Thyroid gland (tissue), 4 donors: ENCODE measurements at regions not wholly inside any gene's neighbourhood (a gene's known extent, or its start where the extent isn't known, plus 50 kb on each side); places are given as distances from the start of the nearest gene placed in this dataset.

Source experiments
- DNase-seq, 2 donors: peaks; one replicate each; pipeline ENCODE4 v3.0.0-alpha.2; 2019
- H3K27ac ChIP-seq, 3 donors: fragments of 200-600 bp; sonication (generic); 1 replicate in 2 of 3; 2 replicates in 1 of 3; pipeline ENCODE4 v1.5.1; 2016 to 2019; ENCODE audit warnings: mild to moderate bottlenecking in 1 of 3, moderate library complexity in 1 of 3
- H3K27me3 ChIP-seq: fragments of 200-600 bp; sonication (generic); one replicate; pipeline ENCODE4 v1.5.1; 2019
- H3K36me3 ChIP-seq, 2 donors: fragments of 200-600 bp; sonication (generic); one replicate each; pipeline ENCODE4 v1.5.1; 2016 to 2019
- H3K4me1 ChIP-seq, 2 donors: fragments of 200-600 bp; sonication (generic); one replicate each; pipeline ENCODE4 v1.5.1; 2017 to 2019
- H3K4me3 ChIP-seq, 3 donors: fragments of 200-600 bp; sonication (generic); replicated peaks in 1 of 3; 1 replicate in 2 of 3; 2 replicates in 1 of 3; pipeline ENCODE4 v1.5.1; 2016; ENCODE audit warnings: mild to moderate bottlenecking in 1 of 3
- H3K9me3 ChIP-seq: fragments of 200-600 bp; sonication (generic); one replicate; pipeline ENCODE4 v1.5.1; 2017
- POLR2A ChIP-seq, 2 donors: fragments of 450-650 bp; IDR thresholded peaks; one replicate each; pipeline ENCODE4 v1.6.1; 2017; ENCODE audit warnings: antibody characterized with exemption in 2 of 2, mild to moderate bottlenecking in 2 of 2, moderate library complexity in 1 of 2
- WGBS, 2 donors: methylation state at CpG; one replicate each; pipeline ENCODE4 v1.1.5; 2017; 5-methylcytosine and 5-hydroxymethylcytosine counted together
- intact Hi-C: fragments of 100-400 bp; cut with DNase I; formaldehyde crosslinking; loops from one replicate; pipeline ENCODE4 v1.15.1; 2023
- TF ChIP-seq, protein P1 (sequence below), 6 experiments: fragments of 200-600 bp in 3 of 6; fragments of 450-650 bp in 3 of 6; sonication (generic) in 3 of 6; IDR thresholded peaks; one replicate each; pipeline ENCODE4 v1.5.1; 2016 to 2019; ENCODE audit warnings: antibody characterized with exemption in 6 of 6, mild to moderate bottlenecking in 2 of 6, inconsistent platforms in 1 of 6, moderate library complexity in 1 of 6

DNA sequence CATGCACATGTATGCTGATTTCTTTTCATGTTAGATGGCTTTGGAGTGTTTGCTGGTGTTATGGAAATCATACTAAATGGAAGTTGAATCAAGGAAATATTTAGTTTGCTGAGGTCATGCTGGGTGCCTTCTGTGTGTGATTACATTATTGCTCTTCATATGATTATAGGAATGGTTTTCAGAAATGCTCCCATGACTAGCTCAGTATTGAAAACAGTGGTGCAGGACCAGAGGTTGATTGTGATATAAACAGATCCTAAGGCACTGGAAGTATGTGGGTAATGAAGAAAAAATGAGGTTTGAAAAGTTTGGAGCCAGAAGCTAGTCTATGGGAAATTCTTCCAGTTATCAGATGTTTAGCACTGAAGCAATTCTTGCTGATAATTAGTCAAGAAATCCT is 693.1 kb downstream of the UTRN start:
- no peak for DNase-seq
- peaks cover 0 to 9% of the 10 kb centered on the region in 2 donors for H3K4me1 ChIP-seq
- H3K36me3 ChIP-seq, result no peaks in the 10 kb centered on the region
- no peaks in the 10 kb centered on the region for H3K27me3 ChIP-seq
- no peaks in the 10 kb centered on the region for H3K9me3 ChIP-seq
- intact Hi-C loops, result no loop called here
- H3K4me3 ChIP-seq, result no peak overlapping the region
- TF ChIP-seq POLR2A (IDR thresholded peaks at IDR 0.05), result no peak
- TF ChIP-seq, protein P1, sequence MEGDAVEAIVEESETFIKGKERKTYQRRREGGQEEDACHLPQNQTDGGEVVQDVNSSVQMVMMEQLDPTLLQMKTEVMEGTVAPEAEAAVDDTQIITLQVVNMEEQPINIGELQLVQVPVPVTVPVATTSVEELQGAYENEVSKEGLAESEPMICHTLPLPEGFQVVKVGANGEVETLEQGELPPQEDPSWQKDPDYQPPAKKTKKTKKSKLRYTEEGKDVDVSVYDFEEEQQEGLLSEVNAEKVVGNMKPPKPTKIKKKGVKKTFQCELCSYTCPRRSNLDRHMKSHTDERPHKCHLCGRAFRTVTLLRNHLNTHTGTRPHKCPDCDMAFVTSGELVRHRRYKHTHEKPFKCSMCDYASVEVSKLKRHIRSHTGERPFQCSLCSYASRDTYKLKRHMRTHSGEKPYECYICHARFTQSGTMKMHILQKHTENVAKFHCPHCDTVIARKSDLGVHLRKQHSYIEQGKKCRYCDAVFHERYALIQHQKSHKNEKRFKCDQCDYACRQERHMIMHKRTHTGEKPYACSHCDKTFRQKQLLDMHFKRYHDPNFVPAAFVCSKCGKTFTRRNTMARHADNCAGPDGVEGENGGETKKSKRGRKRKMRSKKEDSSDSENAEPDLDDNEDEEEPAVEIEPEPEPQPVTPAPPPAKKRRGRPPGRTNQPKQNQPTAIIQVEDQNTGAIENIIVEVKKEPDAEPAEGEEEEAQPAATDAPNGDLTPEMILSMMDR (IDR thresholded peaks at IDR 0.05), result no peak
- no peak overlapping the region for H3K27ac ChIP-seq

DNA sequence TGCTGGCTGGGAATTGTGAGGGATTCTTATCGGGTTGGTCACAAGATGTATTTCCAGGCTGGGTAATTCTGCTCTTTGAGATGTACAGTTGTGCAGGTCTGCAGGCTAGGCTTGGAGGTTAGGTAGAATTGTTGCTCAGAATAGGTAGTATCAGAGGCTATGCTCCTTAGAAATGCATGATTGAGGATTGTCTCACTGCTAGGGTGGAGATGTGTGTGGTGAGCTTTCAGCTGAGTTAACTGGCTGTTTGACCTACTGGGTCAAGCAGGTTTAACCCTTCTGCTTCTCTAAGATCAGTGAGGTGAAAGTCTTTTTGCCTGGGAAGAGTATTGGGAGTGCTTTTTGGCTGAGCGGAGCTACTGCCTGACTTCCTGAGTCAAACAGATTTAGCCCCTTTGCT is 701.1 kb downstream of the UTRN start:
- DNase-seq, result no peak
- intact Hi-C loops, result no loop called here
- Histone ChIP-seq H3K27ac (no peak overlapping the region), H3K4me3 (no peak overlapping the region), H3K4me1 (no peaks in the 10 kb centered on the region), H3K27me3 (no peaks in the 10 kb centered on the region), H3K9me3 (no peaks in the 10 kb centered on the region), H3K36me3 (no peaks in the 10 kb centered on the region)
- 94 to 95% methylated on average over 2 of the region's 2 CpGs for WGBS, 2 donors
- no peak for TF ChIP-seq POLR2A (IDR thresholded peaks at IDR 0.05)
- TF ChIP-seq, protein P1 (IDR thresholded peaks at IDR 0.05), result no peak

DNA sequence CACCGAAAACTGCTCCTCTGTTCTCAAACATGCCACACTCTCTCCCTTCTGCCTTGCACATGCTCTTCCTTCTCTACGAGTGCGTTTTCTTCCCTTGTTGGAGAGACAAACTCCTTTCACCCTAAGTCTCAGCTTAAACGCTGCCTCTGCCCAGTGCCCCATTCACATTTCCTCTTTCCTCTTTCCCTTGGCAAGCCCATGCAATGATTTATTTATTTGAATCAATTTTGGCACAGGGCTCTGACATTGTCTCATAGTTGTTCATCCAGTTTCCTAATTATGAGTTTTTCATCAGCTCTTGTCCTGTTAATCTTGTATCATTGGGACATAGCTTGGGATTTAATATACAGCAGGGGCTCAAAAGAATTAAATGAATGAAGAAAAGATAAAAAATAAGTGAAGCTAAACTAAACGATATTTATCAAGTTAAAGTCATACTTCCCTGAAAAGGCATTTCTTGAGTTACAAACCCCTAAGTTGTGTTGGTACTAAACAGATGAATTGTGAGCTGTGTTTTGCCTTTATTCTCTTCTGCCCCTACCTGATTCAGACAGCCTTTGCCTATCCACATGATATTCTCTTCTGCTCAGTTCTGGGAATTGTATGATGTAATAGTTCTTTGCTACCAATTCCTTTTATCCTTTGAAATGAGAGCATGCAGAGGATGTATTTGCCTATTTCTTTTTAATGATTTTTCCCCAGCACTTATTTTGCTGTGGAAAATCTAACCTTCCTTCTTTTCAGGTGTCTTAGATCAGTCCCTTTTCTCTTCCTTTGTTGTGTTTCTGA is 704.4 kb downstream of the UTRN start:
- no peak overlapping the region for H3K27ac ChIP-seq
- H3K36me3 ChIP-seq, result no peaks in the 10 kb centered on the region
- TF ChIP-seq POLR2A (IDR thresholded peaks at IDR 0.05), result no peak
- TF ChIP-seq, protein P1 (IDR thresholded peaks at IDR 0.05), result no peak
- no peaks in the 10 kb centered on the region for H3K4me1 ChIP-seq
- H3K4me3 ChIP-seq, result no peak overlapping the region
- 71% methylated on average over 5 of the region's 5 CpGs for WGBS, 2 donors
- H3K27me3 ChIP-seq, result no peaks in the 10 kb centered on the region
- intact Hi-C loops, result no loop called here
- DNase-seq, result no peak
- no peaks in the 10 kb centered on the region for H3K9me3 ChIP-seq

DNA sequence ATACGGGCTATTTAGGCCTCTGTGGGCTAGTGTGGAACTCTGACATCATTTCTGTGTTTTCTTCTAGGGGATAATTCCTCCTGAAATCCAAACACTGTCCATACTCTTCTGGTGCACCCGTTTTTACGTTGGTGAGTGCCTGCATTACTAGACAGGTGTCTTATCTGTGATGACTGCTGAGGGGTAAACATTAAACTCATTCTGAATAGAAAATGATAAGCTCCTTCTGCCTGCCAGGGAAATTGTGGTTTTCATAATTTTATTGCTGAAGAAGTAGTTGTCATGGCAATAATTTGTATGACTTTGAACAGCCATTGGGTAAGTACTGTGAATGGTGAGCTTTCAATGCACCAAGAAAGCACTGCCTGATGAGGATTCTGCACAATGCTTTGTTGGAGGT is 705.6 kb downstream of the UTRN start:
- intact Hi-C loops, result no loop called here
- H3K27me3 ChIP-seq, result no peaks in the 10 kb centered on the region
- WGBS, 2 donors, result 79 to 82% methylated on average over 3 of the region's 3 CpGs

DNA sequence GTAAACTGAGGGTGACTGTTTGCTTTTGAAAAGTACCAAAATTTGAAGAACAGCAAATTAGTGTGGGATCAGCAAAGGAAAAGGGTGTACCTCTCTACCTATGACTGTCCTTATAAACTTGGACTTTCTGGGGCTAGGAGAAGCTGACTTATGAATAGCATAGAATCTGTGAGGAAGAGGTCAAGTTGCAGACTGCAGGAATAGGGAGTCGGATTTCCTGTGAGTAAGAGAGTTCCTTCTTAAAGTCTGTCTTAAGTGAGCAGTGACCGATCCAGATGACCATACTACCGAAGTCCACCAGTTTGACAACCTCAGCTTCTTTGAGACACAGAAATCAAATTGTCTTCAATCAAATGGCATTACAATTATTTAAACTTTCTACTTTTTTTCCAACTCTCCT is 708.7 kb downstream of the UTRN start:
- no peaks in the 10 kb centered on the region for H3K4me1 ChIP-seq
- no peaks in the 10 kb centered on the region for H3K36me3 ChIP-seq
- WGBS, 2 donors, result 62 to 66% methylated on average over 3 of the region's 3 CpGs
- H3K4me3 ChIP-seq, result no peak overlapping the region
- TF ChIP-seq, protein P1 (IDR thresholded peaks at IDR 0.05), result no peak
- no peak for TF ChIP-seq POLR2A (IDR thresholded peaks at IDR 0.05)
- no peaks in the 10 kb centered on the region for H3K27me3 ChIP-seq
- H3K9me3 ChIP-seq, result no peaks in the 10 kb centered on the region
- DNase-seq, result no peak
- no peak overlapping the region for H3K27ac ChIP-seq
- intact Hi-C loops, result no loop called here

More for the DNA sequence above, 705.6 kb downstream of the UTRN start:
- no peaks in the 10 kb centered on the region for H3K36me3 ChIP-seq
- H3K9me3 ChIP-seq, result no peaks in the 10 kb centered on the region
- H3K27ac ChIP-seq, result no peak overlapping the region
- TF ChIP-seq POLR2A (IDR thresholded peaks at IDR 0.05), result no peak
- TF ChIP-seq, protein P1 (IDR thresholded peaks at IDR 0.05), result no peak
- no peak overlapping the region for H3K4me3 ChIP-seq
- no peaks in the 10 kb centered on the region for H3K4me1 ChIP-seq
- DNase-seq, result no peak
